CD4-positive, alpha-beta T cell (primary cell): ENCODE measurements at regions not wholly inside any gene's neighbourhood (a gene's known extent, or its start where the extent isn't known, plus 50 kb on each side); places are given as distances from the start of the nearest gene placed in this dataset.

Experiments used
- ATAC-seq: fragments of 200-7000 bp; cut with Tn5 transposase; one replicate; pipeline ENCODE4 v1.10.0; 2022; ENCODE audit warnings: mild to moderate bottlenecking; ENCODE audit not compliant: poor library complexity
- CTCF ChIA-PET: fragments of 350-600 bp; sonication (Branson Sonifier 250); formaldehyde crosslinking; loops from one replicate; lab custom pipeline; 2021; ENCODE audit warnings: antibody characterized with exemption, inconsistent platforms; lab: Charles Lee
- POLR2A ChIA-PET: fragments of 350-600 bp; sonication (Branson Sonifier 250); formaldehyde crosslinking; loops from one replicate; lab custom pipeline; 2021; ENCODE audit warnings: antibody characterized with exemption, inconsistent platforms; lab: Charles Lee
- DNase-seq, 14 experiments: peaks; one replicate each; pipeline ENCODE4 v3.0.0-alpha.2; 2013 to 2020; ENCODE audit warnings: mixed read lengths in 2 of 14
- H3K27ac ChIP-seq, 2 donors: one replicate each; pipeline versions ENCODE4 v1.5.1 to v1.7.0; 2013; ENCODE audit warnings: low read length in 2 of 2, low read depth in 1 of 2, mild to moderate bottlenecking in 1 of 2
- H3K27me3 ChIP-seq, 2 experiments: 1 replicate in 1 of 2; 2 replicates in 1 of 2; pipeline versions ENCODE4 v1.6.1 to v1.7.0; 2013; ENCODE audit warnings: low read length in 2 of 2, control low read depth in 1 of 2, mild to moderate bottlenecking in 1 of 2, moderate library complexity in 1 of 2; ENCODE audit not compliant: insufficient read depth in 2 of 2, control insufficient read depth in 1 of 2
- H3K36me3 ChIP-seq: one replicate; pipeline ENCODE4 v1.6.1; 2013; ENCODE audit warnings: low read length, control low read depth; ENCODE audit not compliant: insufficient read depth
- H3K4me1 ChIP-seq: one replicate; pipeline ENCODE4 v1.6.1; 2013; ENCODE audit warnings: low read length, control low read depth; ENCODE audit not compliant: insufficient read depth
- H3K4me3 ChIP-seq: one replicate; pipeline ENCODE4 v1.5.1; 2013; ENCODE audit warnings: mild to moderate bottlenecking, low read length, moderate library complexity
- H3K9me3 ChIP-seq, 2 experiments: 1 replicate in 1 of 2; 2 replicates in 1 of 2; pipeline versions ENCODE4 v1.6.1 to v1.7.0; 2013; ENCODE audit warnings: low read length in 2 of 2, mild to moderate bottlenecking in 2 of 2, control low read depth in 1 of 2, moderate library complexity in 1 of 2; ENCODE audit not compliant: control insufficient read depth in 1 of 2, insufficient read depth in 1 of 2
- H3K27ac Mint-ChIP-seq: one replicate; pipeline ENCODE4 v1.8.0; 2020; ENCODE audit warnings: mixed read lengths
- H3K27me3 Mint-ChIP-seq: one replicate; pipeline ENCODE4 v1.8.0; 2021; ENCODE audit warnings: mixed read lengths
- H3K36me3 Mint-ChIP-seq: one replicate; pipeline ENCODE4 v1.8.0; 2021; ENCODE audit warnings: low read depth, mixed read lengths
- H3K4me1 Mint-ChIP-seq: one replicate; pipeline ENCODE4 v1.8.0; 2021; ENCODE audit warnings: low read depth, mixed read lengths
- H3K4me3 Mint-ChIP-seq: one replicate; pipeline ENCODE4 v1.8.0; 2020; ENCODE audit warnings: mild to moderate bottlenecking, mixed read lengths
- H3K9me3 Mint-ChIP-seq: one replicate; pipeline ENCODE4 v1.8.0; 2020; ENCODE audit warnings: mixed read lengths
- intact Hi-C, 2 experiments: fragments of 100-400 bp; cut with DNase I in 1 of 2; cut with micrococcal nuclease in 1 of 2; formaldehyde crosslinking; loops; one replicate each; pipeline versions ENCODE4 v1.15.1 to v1.9.0; 2023 to 2025; cut with DNase I, micrococcal nuclease
- TF ChIP-seq, protein P1 (sequence below): fragments of 200-600 bp; IDR thresholded peaks from one replicate; pipeline ENCODE4 v1.8.0; 2022; ENCODE audit warnings: antibody characterized with exemption, mild to moderate bottlenecking

DNA sequence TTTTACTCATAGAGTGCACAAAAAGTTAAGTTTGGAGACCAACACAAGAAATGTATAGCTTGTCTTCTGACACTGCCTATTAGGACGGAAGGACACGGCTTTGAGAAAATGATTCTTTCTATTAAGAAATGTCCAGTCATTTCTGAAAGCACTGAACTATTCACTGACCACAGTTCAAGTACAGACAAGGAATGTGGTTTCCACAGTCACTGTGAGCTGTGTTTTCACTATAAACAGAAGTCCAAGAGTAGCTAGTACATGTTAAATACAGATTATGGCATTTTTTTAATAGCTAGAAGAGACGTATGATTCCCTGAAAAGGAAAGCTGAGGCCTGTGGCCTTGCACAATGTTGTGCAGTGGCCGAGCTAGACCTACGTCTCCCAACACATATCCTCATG, 115.1 kb upstream of the GPM6A start:
- intact Hi-C loops = no loop called here
- no peak overlapping the region for H3K4me3 ChIP-seq
- H3K9me3 ChIP-seq = peaks cover 0 to 3% of the 10 kb centered on the region in 2 experiments
- ATAC-seq (no peak), DNase-seq (no peak)
- H3K27ac Mint-ChIP-seq = no peak overlapping the region
- POLR2A ChIA-PET = no interaction called here
- H3K9me3 Mint-ChIP-seq = no peaks in the 10 kb centered on the region
- TF ChIP-seq, protein P1, sequence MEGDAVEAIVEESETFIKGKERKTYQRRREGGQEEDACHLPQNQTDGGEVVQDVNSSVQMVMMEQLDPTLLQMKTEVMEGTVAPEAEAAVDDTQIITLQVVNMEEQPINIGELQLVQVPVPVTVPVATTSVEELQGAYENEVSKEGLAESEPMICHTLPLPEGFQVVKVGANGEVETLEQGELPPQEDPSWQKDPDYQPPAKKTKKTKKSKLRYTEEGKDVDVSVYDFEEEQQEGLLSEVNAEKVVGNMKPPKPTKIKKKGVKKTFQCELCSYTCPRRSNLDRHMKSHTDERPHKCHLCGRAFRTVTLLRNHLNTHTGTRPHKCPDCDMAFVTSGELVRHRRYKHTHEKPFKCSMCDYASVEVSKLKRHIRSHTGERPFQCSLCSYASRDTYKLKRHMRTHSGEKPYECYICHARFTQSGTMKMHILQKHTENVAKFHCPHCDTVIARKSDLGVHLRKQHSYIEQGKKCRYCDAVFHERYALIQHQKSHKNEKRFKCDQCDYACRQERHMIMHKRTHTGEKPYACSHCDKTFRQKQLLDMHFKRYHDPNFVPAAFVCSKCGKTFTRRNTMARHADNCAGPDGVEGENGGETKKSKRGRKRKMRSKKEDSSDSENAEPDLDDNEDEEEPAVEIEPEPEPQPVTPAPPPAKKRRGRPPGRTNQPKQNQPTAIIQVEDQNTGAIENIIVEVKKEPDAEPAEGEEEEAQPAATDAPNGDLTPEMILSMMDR = no peak
- H3K36me3 ChIP-seq = no peaks in the 10 kb centered on the region
- H3K4me1 ChIP-seq = no peaks in the 10 kb centered on the region
- no peak overlapping the region for H3K4me3 Mint-ChIP-seq
- H3K4me1 Mint-ChIP-seq = no peaks in the 10 kb centered on the region
- H3K27me3 Mint-ChIP-seq = peaks cover 4% of the 10 kb centered on the region
- H3K27ac ChIP-seq = no peak overlapping the region
- no peaks in the 10 kb centered on the region for H3K36me3 Mint-ChIP-seq
- H3K27me3 ChIP-seq = no peaks in the 10 kb centered on the region
- CTCF ChIA-PET = no interaction called here

DNA sequence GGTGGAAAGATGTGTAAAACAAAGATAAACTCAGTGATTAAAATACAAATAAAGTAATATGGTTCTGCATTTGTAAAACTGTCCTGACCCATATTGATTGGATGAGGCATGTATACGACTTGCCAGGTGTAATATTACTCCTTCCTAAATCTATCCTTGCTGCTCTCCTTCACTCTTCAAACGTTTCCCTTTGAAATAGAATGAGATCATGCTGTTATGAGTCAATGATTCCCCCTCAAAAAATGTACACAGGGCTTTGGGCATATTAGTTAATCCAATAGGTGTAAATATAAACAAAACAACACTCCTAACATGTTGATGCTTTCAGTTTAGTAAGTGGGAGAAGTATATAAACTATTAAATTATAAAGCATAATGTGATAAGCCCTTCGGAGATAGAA, 117.4 kb upstream of the GPM6A start:
- peaks cover 0 to 3% of the 10 kb centered on the region in 2 experiments for H3K9me3 ChIP-seq
- TF ChIP-seq, protein P1 = no peak
- Mint-ChIP-seq H3K9me3 (no peaks in the 10 kb centered on the region), H3K4me1 (no peaks in the 10 kb centered on the region), H3K27ac (no peak overlapping the region), H3K27me3 (no peaks in the 10 kb centered on the region), H3K36me3 (no peaks in the 10 kb centered on the region), H3K4me3 (no peak overlapping the region)
- no peak for ATAC-seq
- H3K27ac ChIP-seq = no peak overlapping the region
- CTCF ChIA-PET = no interaction called here
- no peaks in the 10 kb centered on the region for H3K36me3 ChIP-seq
- DNase-seq = no peak
- H3K4me1 ChIP-seq = no peaks in the 10 kb centered on the region
- no peak overlapping the region for H3K4me3 ChIP-seq
- POLR2A ChIA-PET = no interaction called here
- intact Hi-C loops = no loop called here
- no peaks in the 10 kb centered on the region for H3K27me3 ChIP-seq

DNA sequence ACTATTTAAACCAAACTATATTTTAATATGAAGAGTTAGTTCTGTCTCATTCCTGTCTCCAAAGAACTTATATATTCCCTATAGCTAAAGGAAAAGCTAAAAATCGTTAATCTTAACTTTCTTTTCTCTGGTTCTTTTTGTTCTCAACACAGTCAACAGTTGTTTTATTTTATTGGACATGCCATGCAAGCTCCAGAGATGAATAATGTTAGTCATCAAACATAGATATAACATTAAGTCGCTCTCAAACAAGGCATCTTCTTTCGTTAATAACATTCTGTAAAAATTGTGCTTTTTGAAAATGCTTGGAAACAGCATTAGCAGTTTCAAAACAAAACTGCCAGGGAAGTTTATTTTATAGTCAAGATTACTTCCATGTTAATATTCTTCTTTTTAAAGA, 117.9 kb upstream of the GPM6A start:
- Mint-ChIP-seq H3K4me1 (no peaks in the 10 kb centered on the region), H3K9me3 (no peaks in the 10 kb centered on the region), H3K27me3 (no peaks in the 10 kb centered on the region), H3K36me3 (no peaks in the 10 kb centered on the region), H3K4me3 (no peak overlapping the region), H3K27ac (no peak overlapping the region)
- CTCF ChIA-PET = no interaction called here
- ATAC-seq = no peak
- Histone ChIP-seq H3K27ac (no peak overlapping the region), H3K4me3 (no peak overlapping the region), H3K36me3 (no peaks in the 10 kb centered on the region), H3K27me3 (no peaks in the 10 kb centered on the region), H3K4me1 (no peaks in the 10 kb centered on the region), H3K9me3 (peaks cover 0 to 3% of the 10 kb centered on the region in 2 experiments)
- POLR2A ChIA-PET = no interaction called here
- DNase-seq = no peak
- intact Hi-C loops = no loop called here
- TF ChIP-seq, protein P1 = no peak
